Right kidney (tissue), 1 donor: ENCODE measurements at regions not wholly inside any gene's neighbourhood (a gene's known extent, or its start where the extent isn't known, plus 50 kb on each side); places are given as distances from the start of the nearest gene placed in this dataset.
A peak's percentile ranks its signal among the peaks of the same experiment; 100 is the strongest.

Experiments
- DNase-seq: peaks from one replicate; pipeline ENCODE4 v3.0.0-alpha.2; 2016

- no peak for DNase-seq
Observed at GRCh38 chr1:228922722-228923376, 187.6 kb downstream of the RHOU start.

- DNase-seq: no peak
Observed at GRCh38 chr1:228923973-228924686, 188.9 kb downstream of the RHOU start.

DNA sequence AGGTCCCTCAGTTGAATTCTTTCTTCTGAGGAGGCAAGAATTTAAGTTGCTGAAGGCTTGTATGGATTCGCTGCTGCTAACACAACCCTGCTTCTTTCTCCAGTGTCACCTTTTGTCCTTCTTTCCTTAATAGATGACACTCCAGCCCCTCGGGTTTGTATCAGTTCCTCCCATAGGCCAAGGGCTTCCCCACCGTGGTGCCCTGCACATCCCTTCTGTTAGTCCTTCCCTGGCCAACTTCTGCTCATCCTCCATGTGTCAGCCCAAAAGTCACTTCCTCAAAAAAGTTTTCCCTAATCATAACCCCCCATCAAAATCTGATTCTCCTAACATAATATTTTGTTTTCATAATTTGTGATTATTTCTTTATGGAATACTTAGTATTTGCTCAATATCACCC, 190.4 kb downstream of the RHOU start:
- no peak for DNase-seq

- DNase-seq: no peak
Observed at GRCh38 chr1:228927421-228927820, 192.1 kb downstream of the RHOU start.

DNA sequence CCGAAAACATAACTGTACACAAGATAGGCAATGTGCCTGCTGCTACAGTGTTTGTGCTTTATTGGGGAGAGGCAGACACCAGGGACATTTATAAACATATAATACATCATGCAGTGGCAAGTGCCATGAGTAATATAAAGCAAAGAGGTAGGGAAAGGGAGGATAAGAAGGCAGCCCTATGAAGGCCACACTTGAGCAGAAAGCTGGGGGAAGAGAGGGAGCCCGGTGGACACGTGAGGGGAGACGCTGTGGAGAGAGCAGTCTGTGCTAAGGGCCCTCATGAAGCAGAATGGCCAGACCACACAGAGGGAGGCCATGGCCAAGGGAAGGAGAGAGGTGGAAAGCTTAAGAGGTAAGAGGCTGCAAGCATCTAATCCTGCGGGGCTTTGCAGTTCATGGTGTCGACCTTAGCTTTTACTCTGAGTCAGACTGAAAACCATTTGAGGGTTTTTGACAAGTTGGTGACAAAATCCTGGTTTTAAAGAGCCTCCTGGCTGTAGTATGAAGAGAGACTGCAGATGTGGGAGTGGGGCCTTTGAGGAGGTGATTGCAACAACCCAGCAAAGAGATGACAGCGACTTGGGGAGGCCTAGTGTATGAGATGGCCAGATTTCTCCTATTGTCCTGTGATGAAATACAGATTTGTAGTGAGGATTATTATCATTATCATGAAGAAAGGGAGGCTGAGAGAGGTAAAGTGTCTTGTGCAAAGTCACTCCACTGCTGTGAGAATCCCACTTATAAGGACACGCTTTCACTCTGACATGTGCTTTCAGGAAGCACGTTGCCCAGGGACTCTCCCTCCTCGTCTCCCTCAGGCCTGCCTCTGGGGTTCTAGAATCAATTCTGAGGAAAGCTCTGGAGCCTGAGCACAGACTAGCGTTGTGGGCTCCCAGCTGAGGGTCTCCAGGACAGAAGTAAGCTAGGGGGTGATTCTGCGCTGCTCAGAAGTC, 192.9 kb downstream of the RHOU start:
- no peak for DNase-seq

- DNase-seq: no peak
Observed at GRCh38 chr1:228929476-228930027, 194.3 kb downstream of the RHOU start.

GRCh38 chr1:228930479-228930957, 195.2 kb downstream of the RHOU start:
- no peak for DNase-seq

DNA sequence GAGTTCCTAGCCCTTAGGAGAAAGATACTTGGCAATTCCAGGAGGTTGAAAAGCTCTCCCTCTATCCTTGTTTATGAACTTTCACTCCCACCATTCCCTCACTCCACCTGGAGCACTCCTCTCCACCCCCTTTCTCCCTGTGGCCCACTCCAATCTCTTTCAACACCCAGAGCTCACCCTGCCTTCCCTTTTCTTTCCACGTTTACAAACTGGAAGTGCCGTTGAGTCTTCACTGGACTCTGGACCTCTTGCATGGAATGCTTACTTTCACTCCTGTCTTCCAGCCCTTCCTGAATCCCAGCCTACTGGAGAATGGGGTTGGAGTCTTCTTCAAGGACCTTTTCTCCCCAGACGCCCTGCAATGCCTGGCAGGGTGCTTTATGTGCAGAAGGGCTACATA, 198.5 kb downstream of the RHOU start:
- DNase-seq: no peak

GRCh38 chr1:228935198-228935663, 200.0 kb downstream of the RHOU start:
- no peak for DNase-seq

DNA sequence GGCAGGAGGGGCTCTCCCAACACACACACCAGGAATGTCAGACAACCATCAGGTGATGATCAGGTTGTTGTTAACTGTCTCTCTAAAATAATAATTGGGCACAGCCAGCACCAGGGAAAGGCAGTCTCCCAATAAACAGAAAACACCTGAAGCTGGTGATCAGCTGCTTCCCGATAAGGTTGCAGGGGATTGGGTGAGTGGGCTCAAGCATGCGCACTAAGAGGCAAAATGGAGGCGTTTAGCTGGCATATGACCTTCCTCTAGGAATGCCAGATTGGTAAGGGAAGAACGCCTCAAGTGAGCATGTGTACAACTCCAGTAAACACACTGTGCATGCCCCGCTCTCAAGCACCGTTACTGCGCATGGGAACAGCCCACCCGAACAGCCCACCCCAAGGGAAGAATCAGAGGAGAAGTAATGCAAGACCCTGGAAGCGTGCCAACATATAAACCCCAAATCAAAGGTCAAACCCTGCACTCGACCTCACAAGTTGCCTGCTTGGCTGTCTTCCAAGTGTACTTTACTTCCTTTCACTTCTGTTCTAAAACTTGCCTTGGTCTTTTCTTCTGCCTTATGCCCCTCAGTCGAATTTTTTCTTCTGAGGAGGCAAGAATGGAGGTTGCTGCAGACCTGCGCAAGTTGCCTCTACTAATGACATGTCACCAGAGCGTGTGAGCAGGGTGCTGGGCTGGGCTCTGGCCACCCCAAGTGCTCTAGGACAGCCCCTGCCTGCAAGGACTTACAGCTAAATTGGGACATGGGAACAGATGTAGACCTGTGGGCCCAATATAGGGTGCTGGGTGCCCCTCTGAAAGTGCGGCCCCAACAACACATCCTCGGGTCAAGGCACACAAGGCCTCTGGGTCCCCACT, 200.8 kb downstream of the RHOU start:
- no peak for DNase-seq

DNA sequence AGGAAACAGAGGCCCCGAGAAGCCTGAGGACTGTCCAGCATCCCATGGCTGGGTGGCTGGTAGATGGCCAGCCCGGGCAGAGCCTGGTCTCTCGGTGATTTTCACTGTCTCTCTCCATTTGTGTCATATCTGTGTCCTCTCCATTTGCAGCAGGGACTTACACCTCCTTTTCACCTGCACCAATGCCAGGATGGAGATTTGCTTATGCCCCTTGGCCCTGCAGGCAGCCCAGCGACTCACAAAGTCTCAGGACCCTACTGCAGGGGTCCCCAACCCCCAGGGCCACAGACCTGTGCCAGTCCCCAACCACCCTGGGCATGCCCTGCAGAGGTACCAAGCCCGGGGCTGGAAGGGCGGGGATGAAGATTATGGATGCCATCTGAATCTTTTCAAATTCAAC, 201.6 kb downstream of the RHOU start:
- DNase-seq: no peak

- DNase-seq: no peak
Observed at GRCh38 chr1:228937351-228937750, 202.1 kb downstream of the RHOU start.

DNA sequence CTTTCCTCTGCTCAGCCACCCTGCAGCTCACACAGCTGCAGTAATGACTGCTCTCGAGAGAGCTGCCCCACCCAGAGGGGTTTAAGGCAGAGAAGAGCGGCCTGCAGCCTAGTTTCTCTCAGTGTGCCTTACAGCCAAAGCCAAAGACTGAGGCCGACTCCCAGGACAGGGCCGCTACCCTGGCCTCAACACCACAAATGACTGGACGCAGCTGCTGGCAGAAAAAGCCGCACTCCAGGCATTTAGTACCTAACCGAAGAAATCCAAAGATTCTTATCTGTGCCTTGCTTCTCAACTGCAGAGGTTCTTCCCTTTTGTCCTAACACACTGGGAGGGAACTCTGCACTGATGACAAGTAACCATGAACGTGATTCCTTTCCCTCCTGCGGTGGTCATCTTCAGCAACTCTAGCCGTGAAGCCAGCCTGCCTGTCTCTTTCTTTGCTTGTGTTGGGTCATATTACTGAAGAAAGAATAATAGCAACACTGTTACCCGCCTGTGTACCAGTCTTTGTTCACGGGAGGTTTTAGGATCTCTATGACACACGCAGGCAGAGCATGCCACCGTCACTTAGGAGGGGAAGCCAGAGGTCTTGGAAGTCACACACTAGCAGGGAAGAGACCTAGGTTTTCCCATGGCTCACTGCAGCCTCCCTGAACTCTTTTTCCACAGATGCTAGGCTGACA, 202.7 kb downstream of the RHOU start:
- DNase-seq: peak; percentile 62

GRCh38 chr1:228938537-228938901, 203.2 kb downstream of the RHOU start:
- DNase-seq: no peak

- no peak for DNase-seq
Observed at GRCh38 chr1:228939001-228939691, 203.9 kb downstream of the RHOU start.

DNA sequence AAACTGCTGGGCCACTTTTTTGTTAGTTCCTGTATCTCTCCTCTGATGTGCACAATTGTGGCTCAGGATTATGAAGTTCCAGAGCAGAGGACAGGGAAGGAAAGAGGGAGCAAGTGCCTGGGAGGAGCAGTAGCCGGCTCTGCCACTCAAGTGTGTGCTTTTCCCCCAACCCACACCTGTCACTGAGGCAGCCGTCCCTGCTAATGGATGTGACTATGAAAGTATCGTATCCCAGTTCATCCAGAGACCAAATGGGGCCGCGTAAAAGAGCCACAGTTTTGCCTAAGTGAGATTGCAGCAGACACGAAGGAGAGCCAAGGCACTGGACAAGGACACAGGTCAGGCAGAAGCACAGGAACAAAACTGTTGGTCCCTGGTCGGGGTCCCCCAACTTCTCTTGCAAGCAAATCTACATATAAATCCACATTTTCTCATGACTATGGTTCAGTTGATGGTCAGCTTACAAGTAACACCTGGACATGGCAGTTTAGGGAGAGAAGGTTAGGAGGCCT, 204.7 kb downstream of the RHOU start:
- no peak for DNase-seq

DNA sequence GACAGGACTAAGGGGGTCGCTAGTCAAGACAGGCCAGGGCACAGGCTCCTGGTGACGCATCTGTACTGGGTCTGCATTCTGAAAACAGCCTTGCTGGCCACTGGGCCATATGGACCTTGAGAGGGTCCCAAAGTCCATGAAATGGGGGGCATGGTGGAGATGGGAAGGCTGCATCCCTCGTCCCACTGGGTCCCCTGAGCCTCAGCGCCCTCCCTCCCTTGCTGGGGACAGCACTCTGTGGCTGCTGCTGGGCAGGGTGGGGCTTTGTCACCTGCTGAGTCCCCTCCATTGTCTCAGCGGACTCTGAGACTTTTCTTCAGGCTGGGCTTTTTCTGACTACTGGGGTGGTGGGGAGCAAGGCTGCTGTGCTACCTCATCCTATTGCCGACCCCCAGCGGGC, 205.2 kb downstream of the RHOU start:
- DNase-seq: no peak

- DNase-seq: no peak
Observed at GRCh38 chr1:228940926-228941325, 205.6 kb downstream of the RHOU start.

GRCh38 chr1:228941666-228942065, 206.4 kb downstream of the RHOU start:
- DNase-seq: no peak

DNA sequence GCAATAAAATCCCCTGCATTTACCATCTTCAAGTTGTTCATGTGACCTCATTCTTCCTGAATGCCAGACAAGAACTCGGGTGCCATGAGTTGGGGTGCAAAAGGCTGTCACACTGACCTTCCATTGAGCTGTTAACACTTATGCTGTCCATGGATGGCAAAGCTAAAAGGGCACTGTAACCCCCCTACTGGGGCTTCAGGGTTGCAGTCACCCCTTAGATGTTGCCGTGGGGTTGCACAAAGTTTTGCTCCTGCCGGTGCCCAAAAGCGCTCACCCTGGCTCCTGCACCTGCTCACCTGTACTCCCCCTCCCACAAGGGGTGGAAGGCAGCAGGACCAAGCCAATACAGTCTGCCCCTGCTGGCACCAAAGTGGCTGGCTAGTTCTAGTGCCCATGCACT, 208.2 kb downstream of the RHOU start:
- DNase-seq: no peak
